Tibial nerve (tissue), 3 donors: ENCODE measurements at regions not wholly inside any gene's neighbourhood (a gene's known extent, or its start where the extent isn't known, plus 50 kb on each side); places are given as distances from the start of the nearest gene placed in this dataset.

ENCODE experiments used
- POLR2A ChIP-seq, 2 donors: fragments of 450-650 bp; IDR thresholded peaks; one replicate each; pipeline ENCODE4 v1.6.1; 2017; ENCODE audit warnings: antibody characterized with exemption in 2 of 2, mild to moderate bottlenecking in 2 of 2, moderate library complexity in 2 of 2
- TF ChIP-seq, protein P1 (sequence below), 5 experiments: fragments of 200-600 bp in 3 of 5; fragments of 450-650 bp in 2 of 5; sonication (generic) in 3 of 5; IDR thresholded peaks; one replicate each; pipeline ENCODE4 v1.5.1; 2016 to 2019; ENCODE audit warnings: antibody characterized with exemption in 5 of 5, mild to moderate bottlenecking in 3 of 5, moderate library complexity in 2 of 5

DNA sequence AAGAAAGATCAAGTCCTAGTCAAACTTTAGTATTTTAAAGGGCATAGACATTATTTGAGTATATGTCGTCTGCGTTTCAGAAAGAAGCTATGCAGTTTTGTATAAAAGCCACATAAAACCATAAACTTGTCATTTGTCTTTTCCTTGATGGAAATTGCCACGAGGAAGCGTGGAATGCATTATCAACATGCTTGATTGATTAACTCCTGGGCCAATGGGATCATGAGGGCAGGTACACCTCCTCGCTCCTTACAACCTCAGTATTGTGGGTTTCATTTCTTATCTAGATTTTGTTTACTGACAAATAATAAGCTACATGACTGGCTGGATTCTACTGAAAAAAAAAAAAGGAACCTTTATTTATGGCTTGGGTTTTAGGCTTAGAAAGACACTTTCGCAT, 122.5 kb upstream of the RFX3 start:
- TF ChIP-seq, protein P1, sequence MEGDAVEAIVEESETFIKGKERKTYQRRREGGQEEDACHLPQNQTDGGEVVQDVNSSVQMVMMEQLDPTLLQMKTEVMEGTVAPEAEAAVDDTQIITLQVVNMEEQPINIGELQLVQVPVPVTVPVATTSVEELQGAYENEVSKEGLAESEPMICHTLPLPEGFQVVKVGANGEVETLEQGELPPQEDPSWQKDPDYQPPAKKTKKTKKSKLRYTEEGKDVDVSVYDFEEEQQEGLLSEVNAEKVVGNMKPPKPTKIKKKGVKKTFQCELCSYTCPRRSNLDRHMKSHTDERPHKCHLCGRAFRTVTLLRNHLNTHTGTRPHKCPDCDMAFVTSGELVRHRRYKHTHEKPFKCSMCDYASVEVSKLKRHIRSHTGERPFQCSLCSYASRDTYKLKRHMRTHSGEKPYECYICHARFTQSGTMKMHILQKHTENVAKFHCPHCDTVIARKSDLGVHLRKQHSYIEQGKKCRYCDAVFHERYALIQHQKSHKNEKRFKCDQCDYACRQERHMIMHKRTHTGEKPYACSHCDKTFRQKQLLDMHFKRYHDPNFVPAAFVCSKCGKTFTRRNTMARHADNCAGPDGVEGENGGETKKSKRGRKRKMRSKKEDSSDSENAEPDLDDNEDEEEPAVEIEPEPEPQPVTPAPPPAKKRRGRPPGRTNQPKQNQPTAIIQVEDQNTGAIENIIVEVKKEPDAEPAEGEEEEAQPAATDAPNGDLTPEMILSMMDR (IDR thresholded peaks at IDR 0.05), result no peak
- TF ChIP-seq POLR2A (IDR thresholded peaks at IDR 0.05), result no peak
